ENCODE measurements at regions not wholly inside any gene's neighbourhood (a gene's known extent, or its start where the extent isn't known, plus 50 kb on each side); places are given as distances from the start of the nearest gene placed in this dataset.

DNA sequence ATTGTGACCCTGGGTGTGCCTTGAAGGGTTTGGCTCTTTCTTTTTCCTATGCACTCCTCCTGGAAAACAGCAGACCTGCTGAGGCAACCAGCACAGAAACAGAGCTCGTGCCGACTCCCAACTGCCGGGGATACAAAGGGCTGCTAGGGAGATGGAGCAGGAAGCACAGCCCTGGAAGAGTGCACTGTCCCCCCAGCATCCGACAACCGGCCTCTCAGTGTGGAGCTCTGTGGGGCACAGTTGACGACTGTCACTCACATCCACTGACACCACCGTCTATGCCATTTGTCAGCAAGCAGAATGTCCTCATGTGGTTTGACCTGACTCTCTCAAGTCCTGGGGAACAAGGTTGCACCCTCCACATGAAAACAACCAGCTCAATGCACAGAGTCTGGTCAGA is 290.4 kb downstream of the TNS1 start:
- no peak overlapping the region for H3K27ac ChIP-seq
- TF ChIP-seq, protein P1, sequence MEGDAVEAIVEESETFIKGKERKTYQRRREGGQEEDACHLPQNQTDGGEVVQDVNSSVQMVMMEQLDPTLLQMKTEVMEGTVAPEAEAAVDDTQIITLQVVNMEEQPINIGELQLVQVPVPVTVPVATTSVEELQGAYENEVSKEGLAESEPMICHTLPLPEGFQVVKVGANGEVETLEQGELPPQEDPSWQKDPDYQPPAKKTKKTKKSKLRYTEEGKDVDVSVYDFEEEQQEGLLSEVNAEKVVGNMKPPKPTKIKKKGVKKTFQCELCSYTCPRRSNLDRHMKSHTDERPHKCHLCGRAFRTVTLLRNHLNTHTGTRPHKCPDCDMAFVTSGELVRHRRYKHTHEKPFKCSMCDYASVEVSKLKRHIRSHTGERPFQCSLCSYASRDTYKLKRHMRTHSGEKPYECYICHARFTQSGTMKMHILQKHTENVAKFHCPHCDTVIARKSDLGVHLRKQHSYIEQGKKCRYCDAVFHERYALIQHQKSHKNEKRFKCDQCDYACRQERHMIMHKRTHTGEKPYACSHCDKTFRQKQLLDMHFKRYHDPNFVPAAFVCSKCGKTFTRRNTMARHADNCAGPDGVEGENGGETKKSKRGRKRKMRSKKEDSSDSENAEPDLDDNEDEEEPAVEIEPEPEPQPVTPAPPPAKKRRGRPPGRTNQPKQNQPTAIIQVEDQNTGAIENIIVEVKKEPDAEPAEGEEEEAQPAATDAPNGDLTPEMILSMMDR (IDR thresholded peaks at IDR 0.05): no peak
- no peak for TF ChIP-seq ZFX (IDR thresholded peaks at IDR 0.05; ENCODE audit: borderline replicate concordance)

- TF ChIP-seq ZFX (IDR thresholded peaks at IDR 0.05; ENCODE audit: borderline replicate concordance): no peak
- TF ChIP-seq, protein P1 (IDR thresholded peaks at IDR 0.05): no peak
- H3K27ac ChIP-seq: no peak overlapping the region
Measured at GRCh38 chr2:217711188-217711587, 291.6 kb downstream of the TNS1 start.

DNA sequence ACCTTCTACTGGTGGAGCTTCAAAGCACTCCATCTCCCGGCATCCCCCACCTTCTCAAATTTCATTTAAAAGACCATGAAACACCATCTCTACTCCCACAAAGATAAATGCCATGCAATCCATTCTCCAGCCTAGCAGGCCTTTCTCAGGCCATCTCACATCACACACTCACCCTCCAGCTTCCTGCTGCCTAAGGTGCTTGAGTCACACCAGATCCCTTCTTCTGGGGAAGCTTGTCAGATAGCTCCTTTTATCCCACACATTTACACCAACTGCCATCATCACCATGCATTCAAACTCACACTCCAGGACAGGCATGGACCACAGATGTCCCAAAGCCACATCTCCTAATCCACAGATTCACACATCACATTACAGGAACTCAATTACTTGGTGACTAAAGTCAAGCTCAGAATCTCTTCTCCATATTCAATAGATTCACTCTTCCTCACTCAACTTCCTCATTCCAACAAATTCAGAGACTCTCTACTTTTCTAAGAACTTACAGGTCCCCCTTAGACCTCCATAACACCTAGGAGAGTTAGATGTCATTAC is 292.5 kb downstream of the TNS1 start:
- TF ChIP-seq ZFX (IDR thresholded peaks at IDR 0.05; ENCODE audit: borderline replicate concordance): no peak
- TF ChIP-seq, protein P1 (IDR thresholded peaks at IDR 0.05): no peak
- no peak overlapping the region for H3K27ac ChIP-seq

GRCh38 chr2:217709478-217710210 is 293.2 kb downstream of the TNS1 start:
- no peak overlapping the region for H3K27ac ChIP-seq
- TF ChIP-seq, protein P1 (IDR thresholded peaks at IDR 0.05): no peak
- TF ChIP-seq ZFX (IDR thresholded peaks at IDR 0.05; ENCODE audit: borderline replicate concordance): no peak

DNA sequence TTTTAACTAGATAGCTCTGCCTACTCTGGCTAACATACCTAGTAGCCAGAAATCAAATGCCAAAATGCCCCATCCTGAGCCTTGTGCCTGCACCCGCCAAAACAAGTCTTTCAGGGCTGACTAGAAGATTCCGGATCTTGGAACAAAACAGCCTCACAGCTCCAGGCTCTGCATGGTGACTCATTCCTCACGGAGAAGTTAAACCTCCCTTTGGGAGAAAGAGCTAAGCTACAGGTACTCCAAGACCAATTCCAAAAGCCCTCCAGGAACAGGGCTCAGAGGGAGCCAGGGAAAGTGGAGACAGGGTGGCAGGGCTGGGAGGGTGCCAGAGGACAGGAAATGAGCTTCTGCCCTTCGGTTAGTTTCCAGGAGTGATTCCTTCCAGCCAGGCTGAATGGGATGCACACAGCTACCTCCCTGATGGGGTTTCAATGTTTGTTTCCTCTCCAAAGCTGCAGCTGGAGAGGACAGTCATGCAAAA is 295.6 kb downstream of the TNS1 start:
- H3K27ac ChIP-seq: no peak overlapping the region
- TF ChIP-seq, protein P1 (IDR thresholded peaks at IDR 0.05): no peak
- TF ChIP-seq ZFX (IDR thresholded peaks at IDR 0.05; ENCODE audit: borderline replicate concordance): no peak

DNA sequence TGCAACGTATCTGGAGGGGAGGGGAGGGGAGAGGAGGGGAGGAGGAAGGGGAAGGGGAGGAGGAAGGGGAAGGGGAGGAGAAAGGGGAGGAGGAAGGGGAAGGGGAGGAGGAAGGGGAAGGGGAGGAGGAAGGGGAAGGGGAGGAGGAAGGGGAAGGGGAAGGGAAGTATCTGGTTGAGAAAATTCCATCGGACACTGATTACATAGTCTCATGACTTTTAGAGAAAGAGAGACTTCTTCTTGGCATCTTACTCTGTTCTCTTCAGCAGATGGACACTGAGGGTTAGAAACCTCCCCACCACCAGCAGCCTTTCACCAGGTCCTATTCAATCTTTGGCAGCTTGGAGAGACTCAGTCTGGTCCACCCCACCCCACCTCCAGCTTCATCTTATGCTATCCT is 296.3 kb downstream of the TNS1 start:
- H3K27ac ChIP-seq: no peak overlapping the region

More for the DNA sequence above, 296.3 kb downstream of the TNS1 start:
- no peak for TF ChIP-seq ZFX (IDR thresholded peaks at IDR 0.05; ENCODE audit: borderline replicate concordance)
- TF ChIP-seq, protein P1 (IDR thresholded peaks at IDR 0.05): no peak
